HCT116 (cell line): ENCODE measurements at regions not wholly inside any gene's neighbourhood (a gene's known extent, or its start where the extent isn't known, plus 50 kb on each side); places are given as distances from the start of the nearest gene placed in this dataset.

ENCODE experiments used
- ATAC-seq: fragments of 200-7000 bp; cut with Tn5 transposase; 2 replicates; pipeline ENCODE4 v1.9.1; 2020; ENCODE audit warnings: mild to moderate bottlenecking, moderate library complexity
- BruUV-seq: library from RNA; stranded (reverse); fragments of 400-500 nt; replicated peaks from 2 replicates; lab custom pipeline; 2021; lab: Mats Ljungman, UMichigan
- CTCF ChIA-PET: fragments of 300-600 bp; sonication (Branson Sonifier 250); formaldehyde crosslinking; loops from one replicate; lab custom pipeline; 2021; ENCODE audit warnings: antibody characterized with exemption; lab: Charles Lee
- POLR2A ChIA-PET: fragments of 300-600, 350-600 bp; sonication (Branson Sonifier 250); formaldehyde crosslinking; loops from one replicate; lab custom pipeline; 2021; ENCODE audit warnings: antibody characterized with exemption; lab: Charles Lee
- RAD21 ChIA-PET, 2 experiments: fragments of 300-600 bp; sonication (Branson Sonifier 250); formaldehyde crosslinking; loops; one replicate each; lab custom pipeline; 2023; ENCODE audit warnings: low total read pairs in 2 of 2; ENCODE audit not compliant: uncharacterized antibody in 2 of 2, unreplicated experiment in 2 of 2, low non-redundant PET in 1 of 2; lab: Charles Lee
- DNase-seq: peaks from one replicate; pipeline ENCODE4 v3.0.0-alpha.2; 2010; ENCODE audit warnings: low read depth, low spot score
- H2AFZ ChIP-seq: fragments of 200-600 bp; shearing (Covaris generic), sonication (generic); 2 replicates; pipeline ENCODE4 v1.6.1; 2017; ENCODE audit warnings: low read depth, mixed run types, mixed read lengths, antibody characterized with exemption, low read length; ENCODE audit not compliant: poor library complexity, severe bottlenecking
- H3K27ac ChIP-seq: 2 replicates; pipeline ENCODE4 v1.5.1; 2012; ENCODE audit warnings: low read depth, low read length
- H3K27me3 ChIP-seq: fragments of 200-600 bp; sonication (generic); 2 replicates; pipeline ENCODE4 v1.6.1; 2016; ENCODE audit warnings: mixed run types, low read length, mixed read lengths; ENCODE audit not compliant: insufficient read depth
- H3K36me3 ChIP-seq, 2 experiments: fragments of 200-500 bp in 1 of 2; fragments of 200-600 bp in 1 of 2; sonication (Bioruptor generic) in 1 of 2; sonication (generic) in 1 of 2; 2 replicates each; pipeline versions ENCODE4 v1.5.1 to v1.6.1; 2014 to 2016; ENCODE audit warnings: low read length in 2 of 2, inconsistent platforms in 1 of 2, mixed read lengths in 1 of 2, mixed run types in 1 of 2; ENCODE audit not compliant: insufficient read depth in 2 of 2, control insufficient read depth in 1 of 2
- H3K4me1 ChIP-seq, 2 experiments: fragments of 200-600 bp in 1 of 2; sonication (generic) in 1 of 2; 2 replicates each; pipeline versions ENCODE4 v1.5.1 to v1.6.1; 2012 to 2017; ENCODE audit warnings: low read length in 2 of 2, inconsistent platforms in 1 of 2, mild to moderate bottlenecking in 1 of 2, mixed read lengths in 1 of 2, mixed run types in 1 of 2, moderate library complexity in 1 of 2; ENCODE audit not compliant: insufficient read depth in 2 of 2, control insufficient read depth in 1 of 2
- H3K4me2 ChIP-seq: fragments of 200-600 bp; sonication (generic); 2 replicates; pipeline ENCODE4 v1.6.1; 2017; ENCODE audit warnings: mixed run types, low read length, mixed read lengths
- H3K4me3 ChIP-seq, 2 experiments: fragments of 200-600 bp in 1 of 2; sonication (generic) in 1 of 2; replicated peaks in 1 of 2; 2 replicates each; pipeline ENCODE4 v1.5.1; 2011 to 2016; ENCODE audit warnings: low read length in 2 of 2, control low read depth in 1 of 2, low read depth in 1 of 2, mild to moderate bottlenecking in 1 of 2, mixed read lengths in 1 of 2, mixed run types in 1 of 2
- H3K79me2 ChIP-seq: fragments of 200-600 bp; sonication (generic); 2 replicates; pipeline ENCODE4 v1.6.1; 2017; ENCODE audit warnings: mild to moderate bottlenecking, mixed run types, low read length, moderate library complexity, mixed read lengths; ENCODE audit not compliant: insufficient read depth
- H3K9ac ChIP-seq: fragments of 200-600 bp; sonication (generic); 2 replicates; pipeline ENCODE4 v1.6.1; 2016; ENCODE audit warnings: low read length, mixed read lengths
- H3K9me2 ChIP-seq: fragments of 200-600 bp; sonication (generic), shearing (Covaris generic); 2 replicates; pipeline ENCODE4 v1.6.1; 2017; ENCODE audit warnings: mixed run types, mild to moderate bottlenecking, moderate library complexity; ENCODE audit not compliant: insufficient read depth
- H3K9me3 ChIP-seq, 2 experiments: fragments of 200-500 bp in 1 of 2; fragments of 200-600 bp in 1 of 2; sonication (Bioruptor generic) in 1 of 2; sonication (generic) in 1 of 2; 2 replicates each; pipeline ENCODE4 v1.6.1; 2014 to 2017; ENCODE audit warnings: low read length in 2 of 2, mixed read lengths in 2 of 2, inconsistent platforms in 1 of 2, low read depth in 1 of 2, mild to moderate bottlenecking in 1 of 2, mixed run types in 1 of 2, moderate library complexity in 1 of 2; ENCODE audit not compliant: control insufficient read depth in 1 of 2, insufficient read depth in 1 of 2
- H4K20me1 ChIP-seq: fragments of 200-600 bp; sonication (generic), shearing (Covaris generic); 2 replicates; pipeline ENCODE4 v1.6.1; 2017; ENCODE audit warnings: mixed run types, mild to moderate bottlenecking, moderate library complexity; ENCODE audit not compliant: insufficient read depth
- ATF3 ChIP-seq: IDR thresholded peaks from 2 replicates; pipeline ENCODE4 v1.6.1; 2012
- CBX3 ChIP-seq: IDR thresholded peaks from 2 replicates; pipeline ENCODE4 v1.6.1; 2012; ENCODE audit warnings: low read depth
- ELF1 ChIP-seq: IDR thresholded peaks from 2 replicates; pipeline ENCODE4 v1.6.1; 2012; ENCODE audit warnings: low read depth, borderline replicate concordance
- EZH2 ChIP-seq: fragments of 200-600 bp; sonication (generic); IDR thresholded peaks from 2 replicates; pipeline ENCODE4 v1.6.1; 2017; ENCODE audit warnings: antibody characterized with exemption, mixed run types
- EZH2phosphoT487 ChIP-seq: fragments of 200-600 bp; IDR thresholded peaks from 2 replicates; pipeline ENCODE4 v1.6.1; 2018; ENCODE audit warnings: antibody characterized with exemption, borderline replicate concordance
- FOSL1 ChIP-seq: IDR thresholded peaks from 2 replicates; pipeline ENCODE4 v1.6.1; 2012; ENCODE audit warnings: low read depth
- POLR2AphosphoS5 ChIP-seq: IDR thresholded peaks from 2 replicates; pipeline ENCODE4 v1.6.1; 2011; ENCODE audit warnings: mild to moderate bottlenecking, low read depth, low read length, moderate library complexity
- REST ChIP-seq: IDR thresholded peaks from 2 replicates; pipeline ENCODE4 v1.6.1; 2012; ENCODE audit warnings: low read depth
- intact Hi-C: fragments of 100-400 bp; cut with micrococcal nuclease; formaldehyde crosslinking; loops from 2 replicates; pipeline ENCODE4 v1.10.0; 2022

GRCh38 chr4:129668092-129668491 is 572.1 kb downstream of the C4orf33 start:
- no peaks in the 10 kb centered on the region for H3K27me3 ChIP-seq
- H3K9ac ChIP-seq: no peak overlapping the region
- no peak for TF ChIP-seq EZH2
- no peak for TF ChIP-seq POLR2AphosphoS5
- no peak for TF ChIP-seq EZH2phosphoT487
- no peak for TF ChIP-seq REST
- TF ChIP-seq CBX3: no peak
- TF ChIP-seq ELF1: no peak
- no peak for TF ChIP-seq FOSL1
- TF ChIP-seq ATF3: no peak
- H3K4me1 ChIP-seq: no peaks in the 10 kb centered on the region
- no peaks in the 10 kb centered on the region for H4K20me1 ChIP-seq
- no peak overlapping the region for H3K4me2 ChIP-seq
- no peaks in the 10 kb centered on the region for H3K36me3 ChIP-seq
- ChIA-PET POLR2A (no interaction called here), CTCF (interaction anchor here (0.5 kb wide), 1 partner anchor 27 kb away, joined by 3 read pairs; no protein-coding TSS in a partner anchor), RAD21 (no interaction called here)
- H3K9me3 ChIP-seq: no peaks in the 10 kb centered on the region
- no peak overlapping the region for H3K27ac ChIP-seq
- H3K79me2 ChIP-seq: no peaks in the 10 kb centered on the region
- H3K9me2 ChIP-seq: no peaks in the 10 kb centered on the region
- no peak overlapping the region for H3K4me3 ChIP-seq
- H2AFZ ChIP-seq: no peak overlapping the region
- DNase-seq: no peak
- intact Hi-C loops: no loop called here
- no peak for ATAC-seq
- BruUV-seq: no TSS peak
